H1 (cell line): ENCODE measurements at regions not wholly inside any gene's neighbourhood (a gene's known extent, or its start where the extent isn't known, plus 50 kb on each side); places are given as distances from the start of the nearest gene placed in this dataset.
A peak's percentile ranks its signal among the peaks of the same experiment; 100 is the strongest.

ENCODE experiments used
- CTCF ChIA-PET: fragments of 300-600 bp; sonication (Branson Sonifier 250); formaldehyde crosslinking; loops from one replicate; lab custom pipeline; 2021; ENCODE audit not compliant: partially characterized antibody; lab: Charles Lee
- POLR2A ChIA-PET: fragments of 300-600 bp; sonication (Branson Sonifier 250); formaldehyde crosslinking; loops from one replicate; lab custom pipeline; 2021; ENCODE audit warnings: inconsistent platforms; ENCODE audit not compliant: partially characterized antibody; lab: Charles Lee
- DNase-seq, 2 experiments: peaks; one replicate each; pipeline versions ENCODE4 v3.0.0 to v3.0.0-alpha.2; 2010 to 2022; ENCODE audit warnings: low spot score in 2 of 2, low read depth in 1 of 2, mixed read lengths in 1 of 2
- FAIRE-seq: peaks from 2 replicates; lab custom pipeline; 2011; peaks lifted over from hg19 to GRCh38; lab: Jason Lieb, UNC
- H2AFZ ChIP-seq: 2 replicates; pipeline ENCODE4 v1.8.1; 2012; ENCODE audit warnings: low read length, inconsistent platforms
- H2AK5ac ChIP-seq: 2 replicates; pipeline ENCODE4 v1.6.1; 2013; ENCODE audit warnings: low read depth, low read length
- H2BK120ac ChIP-seq: replicated peaks from 2 replicates; pipeline ENCODE3; 2013; ENCODE audit warnings: low read depth, low read length, inconsistent platforms
- H2BK12ac ChIP-seq: 2 replicates; pipeline ENCODE4 v1.6.1; 2013; ENCODE audit warnings: low read depth, low read length
- H2BK15ac ChIP-seq: 2 replicates; pipeline ENCODE4 v1.6.1; 2013; ENCODE audit warnings: low read length
- H2BK20ac ChIP-seq: 2 replicates; pipeline ENCODE4 v1.6.1; 2013; ENCODE audit warnings: low read length
- H2BK5ac ChIP-seq: 2 replicates; pipeline ENCODE4 v1.6.1; 2013; ENCODE audit warnings: low read depth, low read length
- H3K14ac ChIP-seq: 2 replicates; pipeline ENCODE4 v1.6.1; 2013; ENCODE audit warnings: inconsistent platforms; ENCODE audit not compliant: insufficient read length
- H3K18ac ChIP-seq: 2 replicates; pipeline ENCODE4 v1.6.1; 2013; ENCODE audit warnings: low read length; ENCODE audit errors: extremely low read depth
- H3K23ac ChIP-seq: 2 replicates; pipeline ENCODE4 v1.6.1; 2013; ENCODE audit warnings: inconsistent platforms; ENCODE audit not compliant: insufficient read length
- H3K23me2 ChIP-seq: 2 replicates; pipeline ENCODE4 v1.6.1; 2013; ENCODE audit warnings: low read depth, low read length
- H3K27ac ChIP-seq: 2 replicates; pipeline ENCODE4 v1.6.1; 2011; ENCODE audit warnings: low read depth, low read length, inconsistent platforms
- H3K27me3 ChIP-seq, 4 experiments: replicated peaks in 1 of 4; 1 replicate in 1 of 4; 2 replicates in 3 of 4; pipeline versions ENCODE4 v1.6.1 to v1.8.1; 2011 to 2013; ENCODE audit warnings: low read length in 3 of 4, mild to moderate bottlenecking in 3 of 4, inconsistent platforms in 2 of 4, mixed read lengths in 2 of 4, moderate library complexity in 1 of 4; ENCODE audit not compliant: control insufficient read depth in 3 of 4, insufficient read depth in 3 of 4; ENCODE audit errors: extremely low read depth in 1 of 4
- H3K36me3 ChIP-seq, 4 experiments: 2 replicates each; pipeline versions ENCODE4 v1.6.1 to v1.8.1; 2011 to 2013; ENCODE audit warnings: mild to moderate bottlenecking in 4 of 4, low read length in 3 of 4, moderate library complexity in 2 of 4, control low read depth in 1 of 4, inconsistent platforms in 1 of 4; ENCODE audit not compliant: insufficient read depth in 4 of 4, control insufficient read depth in 2 of 4
- H3K4ac ChIP-seq: replicated peaks from 2 replicates; pipeline ENCODE3; 2013; ENCODE audit warnings: low read length, low read depth, mixed read lengths, inconsistent platforms; ENCODE audit not compliant: insufficient read length
- H3K4me1 ChIP-seq, 4 experiments: replicated peaks in 1 of 4; 1 replicate in 1 of 4; 2 replicates in 3 of 4; pipeline versions ENCODE4 v1.6.1 to v1.8.1; 2011 to 2013; ENCODE audit warnings: low read length in 3 of 4, inconsistent platforms in 2 of 4, mixed read lengths in 1 of 4; ENCODE audit not compliant: insufficient read depth in 4 of 4, control insufficient read depth in 3 of 4
- H3K4me2 ChIP-seq, 2 experiments: 2 replicates each; pipeline versions ENCODE4 v1.6.1 to v1.8.1; 2011 to 2013; ENCODE audit warnings: low read depth in 2 of 2, low read length in 2 of 2, control low read depth in 1 of 2, inconsistent platforms in 1 of 2, mild to moderate bottlenecking in 1 of 2; ENCODE audit not compliant: insufficient read depth in 1 of 2
- H3K4me3 ChIP-seq, 4 experiments: fragments of 200-600, 300-600 bp in 1 of 4; sonication (generic), shearing (Covaris generic), sonication (Bioruptor Twin) in 1 of 4; 2 replicates each; pipeline versions ENCODE4 v1.5.1 to v1.8.1; 2011 to 2016; ENCODE audit warnings: low read length in 4 of 4, low read depth in 3 of 4, control low read depth in 2 of 4, inconsistent platforms in 2 of 4, mild to moderate bottlenecking in 2 of 4, mixed read lengths in 1 of 4, moderate library complexity in 1 of 4; ENCODE audit not compliant: insufficient read depth in 2 of 4; ENCODE audit errors: extremely low read depth in 1 of 4
- H3K56ac ChIP-seq: replicated peaks from 2 replicates; pipeline ENCODE3; 2013; ENCODE audit warnings: low read depth, mild to moderate bottlenecking, mixed read lengths, low read length, inconsistent platforms; ENCODE audit not compliant: insufficient read length
- H3K79me1 ChIP-seq: 2 replicates; pipeline ENCODE4 v1.6.1; 2013; ENCODE audit warnings: low read depth, low read length, control low read depth
- H3K79me2 ChIP-seq, 2 experiments: 2 replicates each; pipeline versions ENCODE4 v1.6.1 to v1.8.1; 2012 to 2013; ENCODE audit warnings: low read length in 2 of 2, mild to moderate bottlenecking in 2 of 2, inconsistent platforms in 1 of 2; ENCODE audit not compliant: insufficient read depth in 2 of 2, control insufficient read depth in 1 of 2
- H3K9ac ChIP-seq, 4 experiments: replicated peaks in 1 of 4; 1 replicate in 1 of 4; 2 replicates in 3 of 4; pipeline versions ENCODE4 v1.6.1 to v1.8.1; 2011 to 2013; ENCODE audit warnings: low read depth in 3 of 4, low read length in 3 of 4, control low read depth in 2 of 4, mild to moderate bottlenecking in 2 of 4, moderate library complexity in 2 of 4, inconsistent platforms in 1 of 4; ENCODE audit errors: extremely low read depth in 1 of 4
- H3K9me3 ChIP-seq, 2 experiments: 2 replicates each; pipeline versions ENCODE4 v1.6.1 to v1.8.1; 2012 to 2013; ENCODE audit warnings: mild to moderate bottlenecking in 2 of 2, moderate library complexity in 2 of 2, control low read depth in 1 of 2, inconsistent platforms in 1 of 2, low read depth in 1 of 2, low read length in 1 of 2, mixed read lengths in 1 of 2; ENCODE audit not compliant: insufficient read depth in 2 of 2
- H4K20me1 ChIP-seq, 2 experiments: replicated peaks in 1 of 2; 2 replicates each; pipeline versions ENCODE3 to v1.8.1; 2011 to 2013; ENCODE audit warnings: inconsistent platforms in 2 of 2, low read length in 2 of 2, mild to moderate bottlenecking in 1 of 2; ENCODE audit not compliant: insufficient read depth in 2 of 2, control insufficient read depth in 1 of 2
- H4K5ac ChIP-seq: 2 replicates; pipeline ENCODE4 v1.6.1; 2013; ENCODE audit warnings: low read length, low read depth, mixed read lengths, inconsistent platforms; ENCODE audit not compliant: insufficient read length
- H4K8ac ChIP-seq: 2 replicates; pipeline ENCODE4 v1.8.0; 2013; ENCODE audit warnings: mild to moderate bottlenecking, moderate library complexity, low read length, inconsistent platforms; ENCODE audit not compliant: insufficient read depth; ENCODE audit errors: extremely low read depth
- H4K91ac ChIP-seq: replicated peaks from 2 replicates; pipeline ENCODE3; 2013; ENCODE audit warnings: low read length, mixed read lengths, inconsistent platforms; ENCODE audit not compliant: insufficient read length
- ASH2L ChIP-seq: fragments of 200-600, 300-600 bp; sonication (generic); IDR thresholded peaks from one replicate; pipeline ENCODE4 v1.7.1; 2017; ENCODE audit warnings: low read length
- CHD1 ChIP-seq: IDR thresholded peaks from 2 replicates; pipeline ENCODE4 v1.6.1; 2012; ENCODE audit warnings: low read depth, low read length, improper control_type of control experiment
- JUND ChIP-seq: IDR thresholded peaks from 2 replicates; pipeline ENCODE4 v1.6.1; 2011; ENCODE audit warnings: mild to moderate bottlenecking, improper control_type of control experiment, low read length
- KDM1A ChIP-seq: fragments of 200-600, 300-600 bp; sonication (generic); IDR thresholded peaks from 2 replicates; pipeline ENCODE4 v1.7.1; 2016; ENCODE audit warnings: mild to moderate bottlenecking, low read length, borderline replicate concordance
- KDM5A ChIP-seq: fragments of 200-600 bp; IDR thresholded peaks from 2 replicates; pipeline ENCODE4 v1.7.1; 2012; ENCODE audit warnings: mild to moderate bottlenecking, low read length, inconsistent platforms, mixed read lengths
- TF ChIP-seq, protein P1 (sequence below): IDR thresholded peaks from 2 replicates; pipeline ENCODE4 v1.6.1; 2012; ENCODE audit warnings: inconsistent platforms

DNA sequence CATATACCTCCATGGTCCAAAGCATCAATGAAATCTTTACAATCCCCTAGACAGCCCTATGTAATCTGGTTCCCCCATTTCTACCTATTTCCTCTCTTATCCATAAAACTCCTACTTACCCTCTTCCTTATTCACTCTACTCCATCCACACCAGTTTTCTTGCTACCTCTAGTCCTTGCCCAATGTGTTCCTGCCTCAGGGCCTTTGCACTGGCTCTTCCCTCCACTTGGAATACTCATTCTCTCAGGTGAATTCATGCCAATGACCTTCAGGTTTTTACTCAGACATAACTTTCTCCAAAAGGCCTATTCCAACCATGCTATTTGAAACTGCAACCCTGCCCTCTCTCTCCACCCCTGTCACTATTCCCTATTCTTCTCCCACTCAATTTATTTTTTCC lies 138.7 kb upstream of the KRR1 start:
- Histone ChIP-seq H3K4me2 (no peak overlapping the region), H3K4me3 (no peak overlapping the region), H2AFZ (no peak overlapping the region), H3K4ac (peak overlapping the region; percentile 54), H3K18ac (no peak overlapping the region), H2BK120ac (no peak overlapping the region), H3K4me1 (no peaks in the 10 kb centered on the region), H3K56ac (no peak overlapping the region), H3K36me3 (no peaks in the 10 kb centered on the region), H4K91ac (no peak overlapping the region), H4K8ac (no peak overlapping the region), H3K14ac (no peak overlapping the region), H3K9ac (no peak overlapping the region), H3K23me2 (no peaks in the 10 kb centered on the region), H3K9me3 (no peaks in the 10 kb centered on the region), H2BK15ac (0 out of 2 replicates have a peak overlapping the region, but pooled peaks have one; percentile 37), H3K23ac (no peak overlapping the region), H2AK5ac (no peak overlapping the region), H2BK12ac (no peak overlapping the region), H2BK20ac (no peak overlapping the region), H3K79me1 (no peaks in the 10 kb centered on the region), H4K20me1 (no peaks in the 10 kb centered on the region), H2BK5ac (no peak overlapping the region), H3K79me2 (no peaks in the 10 kb centered on the region), H3K27me3 (no peaks in the 10 kb centered on the region), H4K5ac (no peak overlapping the region), H3K27ac (no peak overlapping the region)
- POLR2A ChIA-PET: no interaction called here
- FAIRE-seq (no peak), DNase-seq (no peak)
- CTCF ChIA-PET: no interaction called here
- TF ChIP-seq KDM1A (no peak; the same call in 1 of the 2 replicates), JUND (no peak), CHD1 (no peak), ASH2L (no peak), KDM5A (no peak)
- TF ChIP-seq, protein P1, sequence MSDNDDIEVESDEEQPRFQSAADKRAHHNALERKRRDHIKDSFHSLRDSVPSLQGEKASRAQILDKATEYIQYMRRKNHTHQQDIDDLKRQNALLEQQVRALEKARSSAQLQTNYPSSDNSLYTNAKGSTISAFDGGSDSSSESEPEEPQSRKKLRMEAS: no peak
